Activated naive CD4-positive, alpha-beta T cell treated with anti-CD3 and anti-CD28 coated beads, Interleukin-2, amount 50 U/mL, for 72 hours (primary cell): ENCODE measurements at regions not wholly inside any gene's neighbourhood (a gene's known extent, or its start where the extent isn't known, plus 50 kb on each side); places are given as distances from the start of the nearest gene placed in this dataset.
A peak's percentile ranks its signal among the peaks of the same experiment; 100 is the strongest.

Experiments
- ATAC-seq, 2 donors: fragments of 150-1000 bp; cut with Tn5 transposase; 2 replicates each; pipeline ENCODE4 v1.10.0; 2021; ENCODE audit warnings: mild to moderate bottlenecking in 2 of 2, moderate library complexity in 2 of 2
- DNase-seq, 2 donors: peaks; one replicate each; pipeline ENCODE4 v3.0.0; 2021 to 2022; ENCODE audit warnings: low spot score in 2 of 2
- H3K27ac Mint-ChIP-seq, 2 donors: one replicate each; pipeline ENCODE4 v1.8.0; 2022; ENCODE audit warnings: mild to moderate bottlenecking in 2 of 2, mixed read lengths in 2 of 2
- H3K36me3 Mint-ChIP-seq, 2 donors: one replicate each; pipeline ENCODE4 v1.8.0; 2022; ENCODE audit warnings: mixed read lengths in 2 of 2
- H3K9me3 Mint-ChIP-seq, 2 donors: one replicate each; pipeline ENCODE4 v1.8.0; 2022; ENCODE audit warnings: mixed read lengths in 2 of 2

DNA sequence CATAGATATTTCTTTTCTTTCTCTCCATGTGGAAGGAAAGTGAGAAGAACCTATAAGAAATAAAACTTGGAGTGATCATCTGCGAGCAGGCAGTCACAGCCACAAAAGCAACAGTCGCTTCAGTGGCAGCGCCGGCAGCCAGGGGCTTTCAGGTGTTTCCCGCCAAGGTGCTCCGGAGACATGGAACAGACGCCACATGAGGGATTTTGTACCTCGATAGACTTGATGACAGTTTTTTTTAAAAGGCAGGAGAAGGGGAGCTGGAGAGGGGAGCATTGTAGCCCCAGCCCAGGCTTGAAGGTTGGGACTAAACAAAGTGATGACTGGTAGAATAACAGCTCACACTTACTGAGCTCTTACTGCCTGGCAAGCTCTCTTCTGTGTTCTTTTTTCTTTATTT lies 471.4 kb upstream of the B3GAT1 start:
- Mint-ChIP-seq H3K36me3 (no peaks in the 10 kb centered on the region), H3K9me3 (no peaks in the 10 kb centered on the region), H3K27ac (no peak overlapping the region)
- DNase-seq (no peak), ATAC-seq (no peak)

DNA sequence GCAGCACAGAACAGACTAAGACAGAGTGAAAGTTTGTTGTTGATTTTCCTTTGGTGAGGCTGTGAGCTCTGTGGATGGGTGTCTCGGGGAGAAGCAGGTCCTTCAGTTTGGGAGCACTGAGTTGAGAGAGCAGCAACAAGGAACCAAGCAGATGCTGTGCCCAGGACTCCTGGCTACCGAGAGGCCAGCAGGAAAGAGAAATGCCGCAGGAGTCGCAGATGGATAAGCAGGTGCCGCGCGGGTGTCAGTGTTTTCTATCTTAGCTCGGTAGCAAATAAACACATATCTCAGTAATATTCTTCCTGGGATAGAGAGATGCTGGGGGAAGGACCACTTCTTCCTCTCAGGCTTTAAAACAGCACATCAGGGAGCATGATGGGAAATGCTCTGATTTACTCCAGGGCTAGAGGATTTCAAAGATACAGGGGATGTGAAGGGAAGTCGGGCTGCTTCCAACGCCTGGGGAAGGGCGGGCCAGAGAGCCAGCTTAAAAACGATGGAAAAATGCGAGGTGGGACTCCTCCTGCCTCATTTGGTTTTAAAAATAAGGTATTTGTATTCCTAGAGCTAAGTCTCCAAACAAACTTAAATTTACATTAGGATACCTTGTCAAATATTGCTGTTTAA lies 470.7 kb upstream of the B3GAT1 start:
- H3K36me3 Mint-ChIP-seq, result no peaks in the 10 kb centered on the region
- ATAC-seq (no peak), DNase-seq (no peak)
- H3K27ac Mint-ChIP-seq, result no peak overlapping the region
- no peaks in the 10 kb centered on the region for H3K9me3 Mint-ChIP-seq

DNA sequence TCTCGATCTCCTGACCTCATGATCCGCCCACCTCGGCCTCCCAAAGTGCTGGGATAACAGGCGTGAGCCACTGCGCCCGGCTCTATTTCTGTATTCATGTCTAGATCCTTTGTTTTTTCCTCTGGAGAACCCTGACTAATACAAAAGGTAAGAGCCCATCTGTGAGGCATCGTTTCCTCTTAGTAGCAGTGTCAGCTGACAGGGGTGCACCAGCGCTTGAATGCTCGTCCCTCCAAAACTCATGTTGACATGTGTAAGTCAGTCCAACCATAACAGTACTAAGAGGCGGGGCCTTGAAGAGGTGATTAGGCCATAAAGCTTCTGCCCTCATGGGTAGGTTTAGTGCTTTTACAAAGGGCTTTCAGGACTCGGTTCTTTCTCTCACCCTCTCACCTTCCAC lies 470.1 kb upstream of the B3GAT1 start:
- no peaks in the 10 kb centered on the region for H3K9me3 Mint-ChIP-seq
- ATAC-seq, result no peak

DNA sequence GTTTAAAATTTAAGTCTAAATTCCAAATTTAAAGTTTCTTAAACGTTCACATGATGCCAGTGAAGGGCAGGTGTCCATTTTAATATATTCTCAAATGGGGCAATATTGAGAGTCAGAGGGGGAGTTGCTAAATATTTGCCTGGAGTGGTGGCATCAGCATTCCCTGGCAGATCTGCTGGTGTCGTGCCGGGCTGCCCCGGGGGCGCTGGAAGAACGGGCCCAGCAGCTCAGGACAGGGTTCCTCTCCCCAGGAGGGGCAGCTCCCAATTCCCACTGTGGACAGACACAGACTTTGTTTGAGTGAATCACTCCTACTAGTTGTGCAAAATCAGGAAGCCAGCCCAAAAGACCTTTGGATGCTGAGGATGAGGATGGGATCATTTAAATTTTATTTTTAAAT lies 468.7 kb upstream of the B3GAT1 start:
- Mint-ChIP-seq H3K9me3 (no peaks in the 10 kb centered on the region), H3K27ac (no peak overlapping the region), H3K36me3 (no peaks in the 10 kb centered on the region)
- ATAC-seq (no peak), DNase-seq (no peak)

More for the DNA sequence above, 470.1 kb upstream of the B3GAT1 start:
- H3K36me3 Mint-ChIP-seq, result no peaks in the 10 kb centered on the region
- no peak for DNase-seq
- H3K27ac Mint-ChIP-seq, result no peak overlapping the region

DNA sequence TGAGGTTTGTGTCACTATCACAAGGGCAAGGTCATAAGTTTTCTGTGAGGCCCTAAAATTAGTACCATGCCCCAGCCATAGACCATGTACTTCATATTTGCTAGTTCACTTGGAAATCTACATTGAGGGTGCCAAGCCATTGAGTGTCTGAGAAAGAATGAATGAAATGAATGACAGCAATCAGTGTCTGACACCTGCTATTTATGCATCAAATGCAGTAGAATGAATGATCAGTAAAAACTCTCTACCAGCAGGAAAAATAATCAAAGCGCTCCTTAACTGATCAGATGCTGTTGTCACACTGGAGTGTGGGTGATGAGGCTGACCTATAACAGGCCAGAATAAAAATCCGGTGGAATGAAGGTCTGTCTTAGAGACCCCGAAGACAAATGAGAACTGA lies 467.9 kb upstream of the B3GAT1 start:
- ATAC-seq (no peak), DNase-seq (no peak)
- Mint-ChIP-seq H3K27ac (no peak overlapping the region), H3K9me3 (no peaks in the 10 kb centered on the region), H3K36me3 (no peaks in the 10 kb centered on the region)

DNA sequence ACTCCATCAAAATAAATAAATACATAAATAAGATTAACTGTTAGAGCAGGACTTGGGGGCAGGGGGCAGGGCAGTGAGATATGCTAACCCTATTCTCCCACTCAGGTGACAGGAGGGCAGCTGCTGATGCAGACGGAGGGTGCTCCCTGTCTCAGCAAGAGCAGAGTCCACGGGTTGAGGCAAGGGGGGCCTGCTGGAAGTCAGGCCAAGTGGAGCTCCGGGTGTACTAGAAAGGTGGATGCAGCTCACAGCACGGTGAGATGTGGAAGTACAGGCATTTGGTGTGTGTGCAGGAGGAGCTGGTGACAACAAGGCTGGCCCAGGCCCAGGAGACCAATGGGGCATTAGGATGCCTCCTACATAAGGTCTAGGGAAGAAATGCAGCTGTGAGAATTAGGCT lies 467.3 kb upstream of the B3GAT1 start:
- Mint-ChIP-seq H3K36me3 (no peaks in the 10 kb centered on the region), H3K27ac (no peak overlapping the region), H3K9me3 (no peaks in the 10 kb centered on the region)
- ATAC-seq, result no peak
- DNase-seq, result no peak

DNA sequence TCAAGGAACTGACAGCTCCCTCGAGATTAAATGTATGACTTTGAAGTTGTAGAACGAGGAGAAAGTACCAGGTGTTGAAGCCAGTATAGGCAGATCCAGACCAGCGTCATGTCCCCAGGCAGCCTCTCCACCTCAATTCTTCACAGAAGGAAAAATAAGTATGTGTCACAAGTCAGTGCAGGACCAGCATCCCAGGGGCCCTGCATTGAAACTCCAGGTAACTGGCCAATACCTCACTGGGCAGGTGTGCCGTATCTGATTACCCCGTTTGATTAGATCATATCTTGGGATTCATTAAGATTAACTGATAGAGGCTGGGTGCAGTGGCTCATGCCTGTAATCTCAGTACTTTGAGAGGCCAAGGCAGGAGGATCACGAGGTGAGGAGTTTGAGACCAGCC lies 466.7 kb upstream of the B3GAT1 start:
- Mint-ChIP-seq H3K27ac (no peak overlapping the region), H3K36me3 (no peaks in the 10 kb centered on the region), H3K9me3 (no peaks in the 10 kb centered on the region)
- DNase-seq (no peak), ATAC-seq (no peak)

DNA sequence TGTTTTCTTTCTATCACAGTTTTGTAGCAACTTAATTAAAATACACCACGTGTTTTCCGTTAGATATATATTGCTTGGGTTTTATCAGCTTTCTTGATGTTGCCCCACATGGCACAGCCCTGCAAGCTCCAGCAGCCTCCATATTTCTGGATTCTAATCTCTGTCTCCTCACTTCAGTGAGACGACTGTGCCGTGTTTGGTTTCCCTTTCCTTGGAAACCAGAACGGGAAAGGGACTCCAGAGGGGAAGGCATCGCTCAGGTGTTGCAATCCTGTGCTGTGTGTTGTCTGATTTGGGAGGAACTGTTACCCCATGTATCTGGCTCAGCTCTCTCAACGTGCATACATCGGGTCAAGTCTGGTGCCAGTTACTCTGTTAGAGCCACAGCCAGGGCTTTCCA lies 464.2 kb upstream of the B3GAT1 start:
- no peaks in the 10 kb centered on the region for H3K36me3 Mint-ChIP-seq
- DNase-seq (no peak), ATAC-seq (no peak)
- no peaks in the 10 kb centered on the region for H3K9me3 Mint-ChIP-seq
- no peak overlapping the region for H3K27ac Mint-ChIP-seq

DNA sequence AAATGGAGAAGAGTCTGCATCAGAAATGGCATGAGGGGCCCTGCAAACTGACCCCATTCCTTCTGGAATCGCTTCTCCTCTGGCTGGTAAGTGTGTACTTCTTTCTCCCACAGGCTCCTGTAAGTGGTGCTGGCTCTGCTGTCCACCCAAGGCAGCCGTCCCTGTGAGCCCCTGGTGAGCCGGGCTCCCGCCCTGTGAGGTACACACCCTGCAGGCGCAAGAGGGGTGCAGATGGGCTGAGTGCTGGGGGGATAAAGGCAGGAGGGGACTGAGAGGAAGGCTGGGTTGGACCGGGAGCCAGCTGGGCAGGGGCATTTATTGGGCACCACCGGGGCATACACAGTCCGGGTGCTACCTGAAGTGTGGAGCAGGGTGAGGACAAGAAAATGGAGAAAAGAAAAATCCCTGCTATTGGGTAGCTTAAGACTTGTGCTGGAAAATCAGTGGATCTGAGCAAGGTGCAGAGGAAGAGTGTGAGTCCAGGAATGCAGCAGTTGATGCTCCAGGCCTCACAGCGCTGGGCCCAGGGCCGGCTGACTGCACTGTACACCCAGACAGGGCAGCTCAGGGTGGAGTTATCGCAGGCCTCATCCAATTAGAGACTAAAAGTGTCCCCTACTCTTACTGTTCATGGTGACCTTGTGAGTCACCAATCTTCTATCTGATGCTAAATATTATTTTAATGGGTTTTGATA lies 455.1 kb upstream of the B3GAT1 start:
- Mint-ChIP-seq H3K9me3 (no peaks in the 10 kb centered on the region), H3K27ac (no peak overlapping the region), H3K36me3 (no peaks in the 10 kb centered on the region)
- DNase-seq (no peak), ATAC-seq (no peak)

DNA sequence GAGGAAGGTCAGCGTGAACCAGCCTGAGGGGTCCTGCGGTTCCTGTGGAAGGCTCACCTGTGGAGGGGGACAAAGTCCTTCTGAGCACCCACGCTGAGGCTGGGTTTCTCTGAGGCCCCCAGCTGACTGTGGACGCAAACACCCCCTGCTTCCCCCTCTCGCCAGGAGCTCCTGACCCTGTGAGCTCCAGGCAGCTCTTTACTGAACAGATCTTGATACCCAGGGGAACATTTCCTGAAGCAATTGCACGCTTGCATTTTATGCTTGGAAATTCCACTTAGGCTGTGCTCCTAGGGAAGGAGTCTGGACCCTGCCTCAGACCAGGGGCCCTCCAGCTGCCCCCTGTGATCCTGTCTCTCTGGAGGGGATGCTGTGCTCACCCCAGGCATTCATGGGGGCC lies 454.2 kb upstream of the B3GAT1 start:
- ATAC-seq (no peak), DNase-seq (no peak)
- no peaks in the 10 kb centered on the region for H3K9me3 Mint-ChIP-seq
- H3K27ac Mint-ChIP-seq, result no peak overlapping the region
- H3K36me3 Mint-ChIP-seq, result no peaks in the 10 kb centered on the region

DNA sequence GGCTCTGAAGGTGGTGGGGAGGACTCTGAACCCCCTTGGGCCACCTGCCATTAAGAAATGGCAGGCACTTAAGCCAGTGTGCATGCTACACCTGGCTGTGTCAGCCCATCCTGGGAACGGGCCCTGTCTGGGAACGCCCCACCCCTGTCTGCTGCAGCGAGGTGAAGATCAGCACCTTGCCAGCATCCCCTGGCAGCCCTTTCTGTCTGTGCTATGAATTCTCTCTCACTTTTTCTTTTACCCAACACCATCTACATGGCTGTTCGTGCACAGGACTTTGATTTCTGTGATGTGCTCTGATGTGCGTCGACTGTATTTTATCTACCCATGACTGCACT lies 452.9 kb upstream of the B3GAT1 start:
- DNase-seq (no peak), ATAC-seq (no peak)
- Mint-ChIP-seq H3K27ac (no peak overlapping the region), H3K9me3 (no peaks in the 10 kb centered on the region), H3K36me3 (no peaks in the 10 kb centered on the region)

DNA sequence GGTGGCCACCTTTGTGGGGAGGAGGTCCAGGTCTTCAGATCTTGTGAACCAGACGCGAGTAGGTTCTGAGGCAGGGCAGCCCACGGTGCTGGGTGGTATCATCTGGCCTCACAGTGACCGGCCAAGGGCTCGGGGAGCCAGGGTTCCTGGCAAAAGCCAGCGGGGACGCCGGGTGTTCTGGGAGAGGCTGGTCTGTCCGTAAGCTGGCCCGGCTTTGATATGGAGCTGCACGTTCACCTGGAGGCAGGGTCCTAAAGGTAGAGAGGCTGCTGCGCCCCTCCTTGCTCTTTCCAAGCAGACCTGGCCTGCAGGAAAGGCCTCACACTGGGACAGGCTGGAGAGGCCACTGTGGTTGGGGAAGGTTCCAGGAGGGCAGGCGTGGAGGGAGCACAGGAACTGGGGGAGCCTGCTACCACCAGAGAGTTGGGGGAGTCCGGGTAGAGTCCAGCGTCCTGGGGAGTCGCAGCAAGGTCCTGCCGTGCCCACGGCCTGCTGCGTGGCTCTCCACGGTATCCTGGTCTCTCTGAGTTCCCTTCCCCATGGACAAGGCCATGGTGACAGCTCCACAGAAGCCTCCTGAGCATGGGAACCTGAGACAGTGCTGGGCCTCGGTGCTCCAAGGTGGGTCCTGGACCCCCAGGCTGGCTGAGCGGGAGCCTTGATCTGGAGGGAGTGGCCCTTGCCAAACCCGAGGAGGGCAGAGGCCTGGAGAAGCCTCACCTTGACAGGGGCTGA lies 452.4 kb upstream of the B3GAT1 start:
- no peak for DNase-seq

DNA sequence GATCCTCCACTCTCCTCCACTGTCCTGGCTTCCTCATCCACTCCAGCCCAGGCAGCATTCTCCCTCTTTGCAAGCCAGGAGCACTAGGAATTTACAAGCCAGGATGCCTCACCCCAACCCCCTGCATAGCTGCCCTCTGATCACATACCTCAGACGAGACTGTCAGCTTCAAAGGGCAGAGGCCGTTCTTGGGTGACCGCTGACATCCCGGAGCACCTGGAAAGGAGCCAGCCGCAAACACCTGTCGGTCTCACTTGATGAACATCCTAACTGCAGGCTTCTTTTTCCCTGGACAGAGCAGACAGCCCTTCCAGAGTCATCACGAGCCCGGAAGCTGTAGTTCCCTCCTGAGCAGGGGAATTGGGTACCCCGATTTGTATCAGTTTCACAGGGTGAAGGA lies 451.3 kb upstream of the B3GAT1 start:
- Mint-ChIP-seq H3K9me3 (no peaks in the 10 kb centered on the region), H3K27ac (no peak overlapping the region), H3K36me3 (no peaks in the 10 kb centered on the region)
- DNase-seq, result no peak
- ATAC-seq, result no peak

More for the DNA sequence above, 452.4 kb upstream of the B3GAT1 start:
- peak overlapping the region in 1 of 2 donors; percentile 14 for H3K27ac Mint-ChIP-seq
- no peaks in the 10 kb centered on the region for H3K9me3 Mint-ChIP-seq
- no peak for ATAC-seq
- H3K36me3 Mint-ChIP-seq, result no peaks in the 10 kb centered on the region

DNA sequence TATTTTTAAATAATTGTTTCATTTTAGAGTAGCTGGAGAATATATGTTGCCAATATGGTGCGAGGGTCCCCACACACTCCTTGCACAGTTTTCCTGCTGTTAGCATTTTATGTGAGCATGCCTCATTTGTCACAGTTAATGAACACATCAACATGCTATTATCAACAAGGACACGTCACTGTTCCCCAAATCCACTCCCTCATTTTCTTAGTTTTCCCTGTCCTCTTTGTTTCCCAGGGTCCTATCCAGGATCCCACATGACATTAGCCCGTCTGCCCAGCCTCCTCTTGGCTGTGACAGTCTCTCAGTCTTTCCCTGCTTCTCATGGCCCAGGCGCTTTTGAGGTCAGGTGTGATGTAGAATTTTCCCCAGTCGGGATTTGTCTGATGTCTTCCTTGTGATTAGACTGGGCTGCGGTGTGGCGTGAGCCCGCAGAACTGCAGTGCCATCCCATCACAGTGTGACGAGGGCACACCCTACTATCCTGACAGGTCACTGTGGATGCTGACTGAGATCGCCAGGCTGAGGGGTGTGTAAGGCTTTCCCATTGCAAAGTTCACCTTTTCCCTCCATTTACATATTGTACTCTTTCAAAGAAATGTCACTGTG lies 450.6 kb upstream of the B3GAT1 start:
- Mint-ChIP-seq H3K27ac (no peak overlapping the region), H3K9me3 (no peaks in the 10 kb centered on the region), H3K36me3 (no peaks in the 10 kb centered on the region)
- no peak for ATAC-seq
- DNase-seq, result no peak

DNA sequence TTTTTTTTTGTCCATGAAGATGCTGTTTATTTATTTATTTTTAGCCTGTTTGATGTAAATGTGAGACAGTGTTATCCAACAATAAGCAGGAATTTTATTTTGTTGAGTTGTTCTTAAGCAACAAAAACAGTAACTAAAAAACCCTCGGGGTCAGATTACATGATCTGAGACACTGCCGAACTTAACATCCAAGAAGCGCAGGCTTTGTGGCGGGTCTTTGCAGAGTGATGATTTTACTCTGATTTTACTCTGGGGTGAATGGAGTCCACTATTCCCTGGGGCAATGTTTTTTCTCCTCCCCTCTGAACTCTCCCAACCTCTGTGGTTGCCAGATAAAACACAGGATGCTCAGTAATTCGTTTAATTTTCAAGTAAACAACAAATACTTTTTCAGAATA lies 450.1 kb upstream of the B3GAT1 start:
- no peak overlapping the region for H3K27ac Mint-ChIP-seq
- no peak for ATAC-seq
- H3K36me3 Mint-ChIP-seq, result no peaks in the 10 kb centered on the region
- no peaks in the 10 kb centered on the region for H3K9me3 Mint-ChIP-seq
- DNase-seq, result no peak

DNA sequence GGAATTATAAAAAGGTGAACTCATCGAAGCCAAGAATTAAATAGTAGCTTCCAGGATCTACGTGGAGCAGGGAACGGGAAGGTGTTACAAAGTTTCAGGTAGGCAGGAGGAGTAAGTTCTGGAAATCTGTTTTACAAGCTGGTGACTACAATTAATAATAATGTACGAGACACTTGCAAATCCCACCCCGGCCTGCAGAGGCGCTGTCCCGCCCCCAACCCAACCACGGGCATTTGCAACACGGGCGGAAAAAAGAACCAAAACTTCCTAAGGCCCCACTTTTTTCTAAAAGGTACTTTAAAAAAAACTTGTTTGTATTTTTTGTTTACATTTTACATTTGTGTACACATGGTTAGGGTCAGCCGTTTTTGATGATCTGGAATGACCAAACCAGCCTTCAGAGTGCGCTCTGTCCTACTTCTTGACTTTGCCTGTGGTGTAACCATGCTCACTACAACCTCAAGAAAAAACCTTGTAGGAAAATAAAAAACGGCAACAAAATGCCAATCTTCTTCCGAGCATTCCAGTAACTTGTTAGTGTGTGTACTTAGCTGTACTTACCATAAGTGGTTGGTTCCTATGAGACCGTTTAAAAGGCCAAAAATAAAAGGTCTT lies 449.6 kb upstream of the B3GAT1 start:
- no peaks in the 10 kb centered on the region for H3K36me3 Mint-ChIP-seq
- DNase-seq (no peak), ATAC-seq (no peak)
- H3K27ac Mint-ChIP-seq, result no peak overlapping the region
- no peaks in the 10 kb centered on the region for H3K9me3 Mint-ChIP-seq

DNA sequence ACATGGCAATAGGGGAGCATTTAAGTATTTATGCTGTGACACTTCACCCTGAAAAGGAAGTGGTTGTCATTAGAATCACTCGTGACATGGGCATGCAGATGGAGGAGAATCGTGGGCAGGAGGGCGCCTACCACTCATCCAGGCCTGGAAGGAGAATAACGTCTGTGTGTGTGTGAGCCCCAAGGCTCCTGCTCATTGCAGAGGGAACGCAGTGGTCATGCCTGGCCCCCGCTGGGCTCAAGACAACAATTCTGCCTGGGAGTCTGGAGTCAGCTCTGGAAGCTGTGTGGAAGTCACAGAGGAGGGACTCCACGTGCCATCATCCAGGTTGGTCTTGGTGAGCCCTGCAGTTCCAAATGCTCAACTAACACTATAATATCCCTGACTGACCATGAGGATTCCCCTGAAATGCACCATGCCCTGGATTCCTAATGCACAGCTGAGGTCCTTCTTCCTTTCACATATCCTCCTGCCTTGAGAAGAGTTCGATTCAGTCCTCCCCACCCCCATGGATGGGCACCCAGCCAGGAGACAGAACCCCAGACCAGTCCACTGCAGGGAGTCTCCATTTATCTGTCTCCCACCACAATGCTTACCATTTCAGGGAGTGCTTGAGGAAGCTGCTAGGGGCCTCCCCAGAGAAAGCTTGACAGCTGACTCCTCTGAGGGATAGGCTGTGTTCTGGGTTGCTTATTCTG lies 446.9 kb upstream of the B3GAT1 start:
- ATAC-seq (no peak), DNase-seq (no peak)
- H3K36me3 Mint-ChIP-seq, result no peaks in the 10 kb centered on the region
- H3K27ac Mint-ChIP-seq, result no peak overlapping the region
- no peaks in the 10 kb centered on the region for H3K9me3 Mint-ChIP-seq
